ENCODE measurements at regions not wholly inside any gene's neighbourhood (a gene's known extent, or its start where the extent isn't known, plus 50 kb on each side); places are given as distances from the start of the nearest gene placed in this dataset.

DNA sequence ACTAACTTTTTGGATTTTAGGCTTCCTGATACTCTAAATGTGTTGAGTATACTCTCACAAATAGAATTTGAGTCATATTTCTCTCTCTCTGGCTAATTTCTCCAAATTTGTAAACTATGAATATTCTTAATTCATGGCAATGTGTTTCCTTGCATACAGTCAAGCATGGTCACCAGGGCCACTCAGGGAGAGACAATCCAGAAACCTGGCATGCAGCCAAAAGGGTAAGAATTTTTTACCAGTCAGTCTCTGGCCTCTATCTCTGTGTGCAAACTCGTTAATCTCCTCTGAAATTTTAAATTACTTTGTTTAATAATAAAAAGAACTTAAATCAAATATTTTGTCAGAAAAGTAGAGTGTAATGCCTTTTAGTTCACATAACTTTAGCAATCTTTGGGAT lies 179.8 kb downstream of the OR13H1 start:
- Histone ChIP-seq H3K79me2 (ENCODE audit: insufficient read depth, low read length) (no peaks in the 10 kb centered on the region), H3K9me3 (ENCODE audit: control insufficient read depth in 1 of 2, insufficient read depth in 1 of 2, low read depth in 1 of 2, low read length in 2 of 2) (no peaks in the 10 kb centered on the region), H3K9ac (ENCODE audit: low read length) (no peak overlapping the region), H3K4me3 (replicated peaks in 1 of 2; ENCODE audit: low read depth in 1 of 2, low read length in 2 of 2) (no peak overlapping the region), H3K4me2 (ENCODE audit: low read length) (no peak overlapping the region), H4K20me1 (ENCODE audit: insufficient read depth) (no peaks in the 10 kb centered on the region), H3K36me3 (ENCODE audit: control insufficient read depth in 1 of 2, insufficient read depth in 2 of 2, low read length in 2 of 2) (no peaks in the 10 kb centered on the region), H3K27ac (ENCODE audit: low read depth, low read length) (no peak overlapping the region), H3K27me3 (ENCODE audit: insufficient read depth, low read length) (no peaks in the 10 kb centered on the region), H2AFZ (ENCODE audit: low read depth, low read length, poor library complexity, severe bottlenecking) (no peak overlapping the region), H3K4me1 (ENCODE audit: control insufficient read depth in 1 of 2, insufficient read depth in 2 of 2, low read length in 2 of 2) (no peaks in the 10 kb centered on the region), H3K9me2 (ENCODE audit: insufficient read depth) (no peaks in the 10 kb centered on the region)
- RAD21 ChIA-PET (ENCODE audit: low non-redundant PET in 1 of 2, low total read pairs in 2 of 2, uncharacterized antibody in 2 of 2, unreplicated experiment in 2 of 2): no interaction called here
- POLR2A ChIA-PET: no interaction called here
- CTCF ChIA-PET: no interaction called here
- TF ChIP-seq EZH2 (IDR thresholded peaks at IDR 0.05) (no peak), SIN3A (IDR thresholded peaks at IDR 0.05; ENCODE audit: low read depth) (no peak), ZNF274 (IDR thresholded peaks at IDR 0.05; ENCODE audit: low read depth, low read length) (no peak), FOSL1 (IDR thresholded peaks at IDR 0.05; ENCODE audit: low read depth) (no peak), SP1 (IDR thresholded peaks at IDR 0.05; ENCODE audit: low read depth) (no peak), EZH2phosphoT487 (IDR thresholded peaks at IDR 0.05; ENCODE audit: borderline replicate concordance) (no peak), SRF (IDR thresholded peaks at IDR 0.05; ENCODE audit: low read depth) (no peak), ELF1 (IDR thresholded peaks at IDR 0.05; ENCODE audit: borderline replicate concordance, low read depth) (no peak), POLR2AphosphoS5 (IDR thresholded peaks at IDR 0.05; ENCODE audit: low read depth, low read length) (no peak)
- TF ChIP-seq, protein P1, sequence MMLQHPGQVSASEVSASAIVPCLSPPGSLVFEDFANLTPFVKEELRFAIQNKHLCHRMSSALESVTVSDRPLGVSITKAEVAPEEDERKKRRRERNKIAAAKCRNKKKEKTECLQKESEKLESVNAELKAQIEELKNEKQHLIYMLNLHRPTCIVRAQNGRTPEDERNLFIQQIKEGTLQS (IDR thresholded peaks at IDR 0.05): no peak
- TF ChIP-seq, protein P2, sequence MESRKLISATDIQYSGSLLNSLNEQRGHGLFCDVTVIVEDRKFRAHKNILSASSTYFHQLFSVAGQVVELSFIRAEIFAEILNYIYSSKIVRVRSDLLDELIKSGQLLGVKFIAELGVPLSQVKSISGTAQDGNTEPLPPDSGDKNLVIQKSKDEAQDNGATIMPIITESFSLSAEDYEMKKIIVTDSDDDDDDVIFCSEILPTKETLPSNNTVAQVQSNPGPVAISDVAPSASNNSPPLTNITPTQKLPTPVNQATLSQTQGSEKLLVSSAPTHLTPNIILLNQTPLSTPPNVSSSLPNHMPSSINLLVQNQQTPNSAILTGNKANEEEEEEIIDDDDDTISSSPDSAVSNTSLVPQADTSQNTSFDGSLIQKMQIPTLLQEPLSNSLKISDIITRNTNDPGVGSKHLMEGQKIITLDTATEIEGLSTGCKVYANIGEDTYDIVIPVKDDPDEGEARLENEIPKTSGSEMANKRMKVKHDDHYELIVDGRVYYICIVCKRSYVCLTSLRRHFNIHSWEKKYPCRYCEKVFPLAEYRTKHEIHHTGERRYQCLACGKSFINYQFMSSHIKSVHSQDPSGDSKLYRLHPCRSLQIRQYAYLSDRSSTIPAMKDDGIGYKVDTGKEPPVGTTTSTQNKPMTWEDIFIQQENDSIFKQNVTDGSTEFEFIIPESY (IDR thresholded peaks at IDR 0.05; ENCODE audit: extremely low read depth, insufficient replicate concordance, low read length): no peak
- DNase-seq (ENCODE audit: low read depth, low spot score): no peak
- no peak for ATAC-seq
- intact Hi-C loops (cut with micrococcal nuclease): no loop called here
- no TSS peak for BruUV-seq (replicated peaks)
